HepG2 (cell line): ENCODE measurements at regions not wholly inside any gene's neighbourhood (a gene's known extent, or its start where the extent isn't known, plus 50 kb on each side); places are given as distances from the start of the nearest gene placed in this dataset.
"Not testable (repeated sequence)": the region's sequence is repeated elsewhere in the genome, so short reads cannot be mapped to it uniquely, and the experiment has no call there.

Source experiments
- ATAC-seq: fragments of 200-7000 bp; cut with Tn5 transposase; 3 replicates; pipeline ENCODE4 v1.9.1; 2020; ENCODE audit warnings: mild to moderate bottlenecking, moderate library complexity
- BruUV-seq: library from RNA; stranded (reverse); fragments of 400-500 nt; replicated peaks from 2 replicates; lab custom pipeline; 2021; lab: Mats Ljungman, UMichigan
- CTCF ChIA-PET: fragments of 300-600 bp; formaldehyde crosslinking; extraction: SDS; loops from one replicate; lab custom pipeline; 2021; ENCODE audit warnings: low total read pairs, inconsistent platforms, low intra/inter-chr PET ratio; lab: Yijun Ruan, JAX
- POLR2A ChIA-PET: fragments of 350-600 bp; sonication (Branson Sonifier 250); formaldehyde crosslinking; loops from one replicate; lab custom pipeline; 2020; ENCODE audit warnings: antibody characterized with exemption, inconsistent platforms; lab: Yijun Ruan, JAX
- DNase-seq: peaks from one replicate; pipeline ENCODE4 v3.0.0-alpha.2; 2015; ENCODE audit warnings: low spot score
- FAIRE-seq: peaks from 3 replicates; lab custom pipeline; 2011; peaks lifted over from hg19 to GRCh38; lab: Jason Lieb, UNC
- H2AFZ ChIP-seq: one replicate; pipeline ENCODE4 v1.6.1; 2011; ENCODE audit warnings: low read length, inconsistent platforms
- H3K27ac ChIP-seq: fragments of 300-600 bp; 3 replicates; pipeline ENCODE4 v1.8.0; 2011; ENCODE audit warnings: mixed run types, mild to moderate bottlenecking, mixed read lengths, low read length, inconsistent platforms; ENCODE audit not compliant: insufficient read depth; ENCODE audit errors: extremely low read length
- H3K27me3 ChIP-seq, 2 experiments: fragments of 200-600 bp in 1 of 2; 2 replicates in 1 of 2; 3 replicates in 1 of 2; pipeline versions ENCODE4 v1.6.0 to v1.8.0; 2011; ENCODE audit warnings: low read length in 2 of 2, mild to moderate bottlenecking in 2 of 2, moderate library complexity in 2 of 2, inconsistent platforms in 1 of 2; ENCODE audit not compliant: insufficient read depth in 2 of 2, control insufficient read depth in 1 of 2
- H3K36me3 ChIP-seq, 2 experiments: fragments of 200-600 bp in 1 of 2; replicated peaks in 1 of 2; 2 replicates in 1 of 2; 3 replicates in 1 of 2; pipeline versions ENCODE4 v1.5.1 to v1.8.0; 2011; ENCODE audit warnings: low read length in 2 of 2, inconsistent platforms in 1 of 2; ENCODE audit not compliant: insufficient read depth in 2 of 2, control insufficient read depth in 1 of 2
- H3K4me1 ChIP-seq: 2 replicates; pipeline ENCODE4 v1.5.1; 2012; ENCODE audit warnings: low read length, inconsistent platforms; ENCODE audit not compliant: insufficient read depth
- H3K4me2 ChIP-seq: 2 replicates; pipeline ENCODE4 v1.6.0; 2011; ENCODE audit warnings: low read depth, low read length, inconsistent platforms
- H3K4me3 ChIP-seq, 3 experiments: fragments of 200-600 bp in 1 of 3; sonication (generic), shearing (Covaris generic) in 1 of 3; replicated peaks in 1 of 3; 2 replicates each; pipeline ENCODE4 v1.5.1; 2011 to 2016; ENCODE audit warnings: low read length in 3 of 3, inconsistent platforms in 2 of 3, low read depth in 2 of 3, mild to moderate bottlenecking in 2 of 3, control low read depth in 1 of 3, mixed read lengths in 1 of 3; ENCODE audit not compliant: insufficient read depth in 1 of 3
- H3K79me2 ChIP-seq: one replicate; pipeline ENCODE4 v1.6.1; 2011; ENCODE audit warnings: low read length, inconsistent platforms; ENCODE audit not compliant: insufficient read depth
- H3K9ac ChIP-seq: 2 replicates; pipeline ENCODE4 v1.6.0; 2011; ENCODE audit warnings: mild to moderate bottlenecking, low read depth, low read length, inconsistent platforms; ENCODE audit not compliant: insufficient read depth
- H3K9me3 ChIP-seq: 2 replicates; pipeline ENCODE4 v1.5.1; 2012; ENCODE audit warnings: mild to moderate bottlenecking, low read length
- H4K20me1 ChIP-seq: 2 replicates; pipeline ENCODE4 v1.6.0; 2011; ENCODE audit warnings: inconsistent platforms, mild to moderate bottlenecking, low read length, moderate library complexity; ENCODE audit not compliant: insufficient read depth
- HMGXB4 ChIP-seq, 2 experiments: sonication (generic) in 1 of 2; formaldehyde crosslinking in 1 of 2; IDR thresholded peaks; 2 replicates each; pipeline versions ENCODE4 v1.4.0 to v1.6.1; 2018 to 2020; ENCODE audit warnings: missing genetic modification reagents in 2 of 2, borderline replicate concordance in 1 of 2, low read depth in 1 of 2, mild to moderate bottlenecking in 1 of 2, missing biosample characterization in 1 of 2
- SIX4 ChIP-seq: sonication (generic); formaldehyde crosslinking; IDR thresholded peaks from 2 replicates; pipeline ENCODE4 v1.4.0; 2020; ENCODE audit warnings: missing genetic modification reagents
- STAT5B ChIP-seq: sonication (generic); formaldehyde crosslinking; IDR thresholded peaks from 2 replicates; pipeline ENCODE4 v1.4.0; 2020; ENCODE audit warnings: missing genetic modification reagents
- ZBTB46 ChIP-seq: sonication (generic); formaldehyde crosslinking; IDR thresholded peaks from 2 replicates; pipeline ENCODE4 v1.4.0; 2020; ENCODE audit warnings: mild to moderate bottlenecking, missing genetic modification reagents, borderline replicate concordance
- ZNF629 ChIP-seq: sonication (generic); formaldehyde crosslinking; conservative IDR thresholded peaks from 2 replicates; pipeline ENCODE4 v1.5.0; 2020; ENCODE audit warnings: missing genetic modification reagents
- WGBS: methylation state at CpG from one replicate; pipeline ENCODE4 v1.1.6; 2017; ENCODE audit warnings: low lambda C conversion rate; 5-methylcytosine and 5-hydroxymethylcytosine counted together
- in situ Hi-C: cut with HindIII; loops from 2 replicates; pipeline ENCODE4 v1.10.0; 2017; ENCODE audit warnings: low pct_unique_long_range_greater_than_20kb; ENCODE audit not compliant: extremely low pct_ligation_motif_present
- intact Hi-C: fragments of 100-400 bp; cut with micrococcal nuclease; formaldehyde crosslinking; loops from one replicate; pipeline ENCODE4 v1.10.0; 2022; ENCODE audit not compliant: unreplicated experiment

- TF ChIP-seq HMGXB4 (CRISPR knock-in tag; IDR thresholded peaks at IDR 0.05; ENCODE audit: borderline replicate concordance in 1 of 2, low read depth in 1 of 2), result no peak
- no peak for TF ChIP-seq ZBTB46 (CRISPR knock-in tag)
- no peak for TF ChIP-seq SIX4 (CRISPR knock-in tag)
- no peak for TF ChIP-seq ZNF629 (CRISPR knock-in tag)
- no peak for TF ChIP-seq STAT5B (CRISPR knock-in tag)
Measured at GRCh38 chr5:17081142-17081541, 136.3 kb upstream of the BASP1 start (continued).

GRCh38 chr5:17083276-17083675 is 134.2 kb upstream of the BASP1 start:
- H3K27me3 ChIP-seq, H3K9me3 ChIP-seq, H4K20me1 ChIP-seq, intact Hi-C loops, H3K4me1 ChIP-seq, H2AFZ ChIP-seq, DNase-seq, H3K9ac ChIP-seq, H3K4me3 ChIP-seq, in situ Hi-C loops, H3K36me3 ChIP-seq, BruUV-seq, H3K27ac ChIP-seq, POLR2A ChIA-PET, ATAC-seq, H3K4me2 ChIP-seq, CTCF ChIA-PET, FAIRE-seq, H3K79me2 ChIP-seq: not testable (repeated sequence)
- WGBS, result 78% methylated on average over 11 of the region's 29 CpGs
